ENCODE measurements at regions not wholly inside any gene's neighbourhood (a gene's known extent, or its start where the extent isn't known, plus 50 kb on each side); places are given as distances from the start of the nearest gene placed in this dataset.
"Not testable (repeated sequence)": the region's sequence is repeated elsewhere in the genome, so short reads cannot be mapped to it uniquely, and the experiment has no call there.

DNA sequence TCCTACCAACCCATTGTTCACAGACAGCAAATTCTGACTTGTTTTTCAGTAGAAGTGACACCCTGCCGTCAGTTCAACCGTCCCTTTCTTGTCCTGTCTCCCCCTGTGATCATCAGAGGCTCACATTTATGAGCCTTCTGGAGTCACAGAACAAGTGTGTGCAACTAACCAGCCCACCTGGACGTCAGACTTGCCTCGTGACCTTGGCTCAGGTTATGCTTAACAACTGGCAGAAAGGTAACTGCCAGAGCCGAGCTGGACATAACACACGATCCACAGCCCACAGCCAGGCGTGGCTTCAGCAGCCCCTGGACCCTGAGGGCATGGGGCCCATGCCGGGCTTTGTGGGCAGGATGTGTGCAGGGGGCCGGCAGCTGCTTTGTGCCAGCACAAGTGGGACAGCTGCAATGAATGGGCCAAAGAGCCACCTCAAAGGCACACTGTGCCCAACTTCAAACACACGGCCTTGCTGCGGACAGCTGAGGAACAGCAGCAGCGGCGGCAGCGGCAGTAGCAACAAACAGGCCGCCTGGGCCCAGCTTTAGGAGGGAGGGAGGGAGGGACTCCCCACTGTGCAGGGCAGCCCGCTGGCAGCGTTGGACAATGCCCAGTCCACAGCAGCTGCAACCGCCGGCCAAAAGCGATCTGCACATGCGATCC is 103.9 kb downstream of the ZBTB18 start:
- TF ChIP-seq, protein P1, sequence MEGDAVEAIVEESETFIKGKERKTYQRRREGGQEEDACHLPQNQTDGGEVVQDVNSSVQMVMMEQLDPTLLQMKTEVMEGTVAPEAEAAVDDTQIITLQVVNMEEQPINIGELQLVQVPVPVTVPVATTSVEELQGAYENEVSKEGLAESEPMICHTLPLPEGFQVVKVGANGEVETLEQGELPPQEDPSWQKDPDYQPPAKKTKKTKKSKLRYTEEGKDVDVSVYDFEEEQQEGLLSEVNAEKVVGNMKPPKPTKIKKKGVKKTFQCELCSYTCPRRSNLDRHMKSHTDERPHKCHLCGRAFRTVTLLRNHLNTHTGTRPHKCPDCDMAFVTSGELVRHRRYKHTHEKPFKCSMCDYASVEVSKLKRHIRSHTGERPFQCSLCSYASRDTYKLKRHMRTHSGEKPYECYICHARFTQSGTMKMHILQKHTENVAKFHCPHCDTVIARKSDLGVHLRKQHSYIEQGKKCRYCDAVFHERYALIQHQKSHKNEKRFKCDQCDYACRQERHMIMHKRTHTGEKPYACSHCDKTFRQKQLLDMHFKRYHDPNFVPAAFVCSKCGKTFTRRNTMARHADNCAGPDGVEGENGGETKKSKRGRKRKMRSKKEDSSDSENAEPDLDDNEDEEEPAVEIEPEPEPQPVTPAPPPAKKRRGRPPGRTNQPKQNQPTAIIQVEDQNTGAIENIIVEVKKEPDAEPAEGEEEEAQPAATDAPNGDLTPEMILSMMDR (IDR thresholded peaks at IDR 0.05; ENCODE audit: low read depth, low read length, missing control alignments): no peak
- DNase-seq (ENCODE audit: low read depth): no peak
- no peak overlapping the region for H3K4me3 ChIP-seq (ENCODE audit: low read depth, low read length)

DNA sequence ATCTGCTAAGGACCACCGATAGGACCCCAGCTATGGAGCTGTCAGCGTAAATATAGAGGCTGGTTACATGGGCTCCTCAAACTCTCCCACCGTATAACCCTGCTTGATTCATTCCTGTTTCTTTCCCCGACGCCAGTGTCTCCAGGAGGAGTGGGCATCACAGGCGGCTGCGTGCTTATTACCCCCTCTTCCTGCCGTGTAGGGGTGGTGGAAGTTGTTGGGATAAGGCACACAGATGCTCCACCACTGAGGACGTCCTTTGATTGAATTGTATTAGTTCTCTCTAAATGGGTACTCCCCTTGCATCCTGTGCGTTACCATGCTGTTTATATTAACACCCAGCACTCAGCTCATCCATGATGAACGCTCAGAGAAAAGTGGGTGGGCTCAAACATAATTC is 104.6 kb downstream of the ZBTB18 start:
- no peak for DNase-seq (ENCODE audit: low read depth)
- TF ChIP-seq, protein P1 (IDR thresholded peaks at IDR 0.05; ENCODE audit: low read depth, low read length, missing control alignments): no peak
- H3K4me3 ChIP-seq (ENCODE audit: low read depth, low read length): no peak overlapping the region

DNA sequence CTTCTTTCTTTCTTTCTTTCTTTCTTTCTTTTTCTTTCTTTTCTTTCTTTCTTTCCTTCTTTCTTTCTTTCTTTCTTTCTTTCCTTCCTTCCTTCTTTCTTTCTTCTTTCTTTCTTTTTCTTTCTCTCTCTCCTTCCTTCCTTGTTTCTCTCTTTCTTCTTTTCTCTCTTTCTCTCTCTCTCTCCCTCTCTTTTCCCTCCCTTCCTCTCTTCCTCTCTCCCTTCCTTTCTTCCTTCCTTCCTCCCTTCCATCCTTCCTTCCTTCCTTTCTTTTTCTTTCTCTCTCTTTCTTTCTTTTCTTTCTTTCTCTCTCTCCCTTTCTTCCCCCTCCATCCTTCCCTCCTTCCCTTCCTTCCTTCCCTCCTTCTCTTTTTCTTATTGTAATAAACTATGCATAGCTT is 105.5 kb downstream of the ZBTB18 start:
- not testable (repeated sequence) for DNase-seq (ENCODE audit: low read depth); H3K4me3 ChIP-seq (ENCODE audit: low read depth, low read length)

DNA sequence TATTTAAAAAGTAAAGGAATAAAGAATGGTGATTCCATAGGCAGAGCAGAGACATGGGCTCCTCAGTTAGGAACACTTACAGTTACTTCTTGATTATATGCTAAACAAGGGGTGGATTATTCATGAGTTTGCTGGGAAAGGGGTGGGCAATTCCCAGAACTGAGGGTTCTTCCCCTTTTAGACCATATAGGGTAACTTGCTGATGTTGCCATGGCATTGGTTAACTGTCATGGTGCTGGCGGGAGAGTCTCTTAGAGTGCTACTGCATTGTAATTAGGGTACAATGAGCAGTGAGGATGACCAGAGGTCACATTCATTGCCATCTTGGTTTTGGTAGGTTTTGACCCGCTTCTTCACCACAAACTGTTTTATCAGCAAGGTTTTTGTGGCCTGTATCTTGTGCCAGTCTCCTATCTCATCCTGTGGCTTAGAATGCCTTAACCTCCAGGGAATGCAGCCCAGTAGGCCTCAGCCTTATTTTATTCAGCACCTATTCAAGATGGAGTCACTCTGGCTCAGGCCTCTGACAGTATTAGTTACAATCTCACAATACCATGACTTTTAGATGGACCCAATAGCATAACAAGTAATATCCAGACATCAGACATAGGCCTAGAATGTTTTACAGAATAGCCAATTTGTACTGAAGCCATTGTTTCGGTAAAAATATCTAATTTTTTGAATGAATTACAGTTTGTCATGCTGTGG is 106.8 kb downstream of the ZBTB18 start:
- no peak for DNase-seq (ENCODE audit: low read depth)
- no peak overlapping the region for H3K4me3 ChIP-seq (ENCODE audit: low read depth, low read length)
- TF ChIP-seq, protein P1 (IDR thresholded peaks at IDR 0.05; ENCODE audit: low read depth, low read length, missing control alignments): no peak

DNA sequence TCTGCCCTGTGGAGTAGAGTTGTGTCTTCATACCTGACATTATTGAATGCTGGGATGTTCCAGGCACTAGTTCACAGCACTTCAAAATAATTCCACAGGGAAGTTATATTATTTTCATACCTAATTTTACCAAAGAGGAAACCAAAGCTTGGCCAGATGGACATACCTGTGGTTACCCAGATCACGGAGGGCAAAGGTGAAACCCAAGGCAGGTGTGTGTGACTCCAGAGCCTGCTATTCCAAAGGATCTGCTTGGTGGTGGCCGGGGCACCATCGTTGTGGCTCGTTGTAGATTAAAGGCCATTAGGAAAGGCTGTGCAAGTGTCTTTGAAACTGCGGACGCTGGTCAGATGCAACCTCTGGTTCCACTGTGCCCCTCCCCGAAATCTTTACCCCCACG is 108.6 kb downstream of the ZBTB18 start:
- TF ChIP-seq, protein P1 (IDR thresholded peaks at IDR 0.05; ENCODE audit: low read depth, low read length, missing control alignments): no peak
- H3K4me3 ChIP-seq (ENCODE audit: low read depth, low read length): no peak overlapping the region
- DNase-seq (ENCODE audit: low read depth): no peak

DNA sequence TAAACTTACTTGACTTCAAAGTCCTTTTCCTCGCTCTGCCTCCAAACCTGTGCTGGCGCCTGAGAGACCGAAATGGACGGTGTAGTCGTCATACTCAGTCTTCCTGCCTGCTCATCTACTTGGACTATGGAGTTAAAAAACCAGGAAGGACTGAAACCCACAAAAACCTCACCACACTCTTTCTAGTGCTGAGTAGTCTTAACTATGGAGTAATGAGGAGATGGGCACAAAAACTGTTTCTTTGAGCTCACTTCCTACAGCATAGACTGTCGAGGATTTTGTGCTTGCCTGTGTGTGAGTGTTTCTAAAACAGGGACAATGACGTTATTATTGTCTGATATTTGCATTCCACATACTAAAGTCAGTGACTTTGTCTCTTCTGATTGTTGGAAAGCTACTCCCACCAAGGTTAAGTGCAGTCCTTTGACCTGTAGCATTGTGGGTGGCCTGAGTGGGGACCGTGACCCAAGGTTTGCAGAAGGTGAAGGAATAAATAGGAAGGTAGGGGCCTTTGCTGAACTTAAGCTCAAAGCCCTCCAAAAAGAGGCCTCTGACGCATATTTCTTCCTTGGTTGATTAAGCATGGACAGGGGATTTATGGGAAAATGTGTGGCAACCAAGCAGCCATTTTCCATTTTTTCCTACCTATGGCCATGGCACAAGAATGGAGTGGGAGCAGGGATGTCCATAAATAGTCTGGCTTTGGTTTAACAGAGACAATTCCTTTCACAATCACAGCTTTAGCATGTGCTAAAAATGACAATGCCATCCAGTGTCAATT is 109.6 kb downstream of the ZBTB18 start:
- DNase-seq (ENCODE audit: low read depth): no peak
- no peak overlapping the region for H3K4me3 ChIP-seq (ENCODE audit: low read depth, low read length)
- TF ChIP-seq, protein P1 (IDR thresholded peaks at IDR 0.05; ENCODE audit: low read depth, low read length, missing control alignments): no peak

DNA sequence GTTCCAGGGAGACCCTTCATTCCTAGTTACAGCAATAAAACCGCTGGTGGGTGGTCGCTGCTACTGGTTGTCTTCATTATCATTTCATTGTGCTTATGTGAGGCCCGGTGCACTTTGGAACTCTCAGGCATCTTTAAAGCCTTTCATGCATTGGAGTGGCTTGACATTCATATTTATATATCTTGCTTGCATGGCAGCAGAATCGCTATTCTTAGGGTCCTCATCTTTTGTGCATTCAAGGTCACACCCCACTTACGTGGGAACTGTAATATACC is 110.1 kb downstream of the ZBTB18 start:
- DNase-seq (ENCODE audit: low read depth): no peak
- no peak overlapping the region for H3K4me3 ChIP-seq (ENCODE audit: low read depth, low read length)
- TF ChIP-seq, protein P1 (IDR thresholded peaks at IDR 0.05; ENCODE audit: low read depth, low read length, missing control alignments): no peak
